H9 (cell line): ENCODE measurements at regions not wholly inside any gene's neighbourhood (a gene's known extent, or its start where the extent isn't known, plus 50 kb on each side); places are given as distances from the start of the nearest gene placed in this dataset.

ENCODE experiments used
- DNase-seq: peaks from one replicate; pipeline ENCODE4 v3.0.0-alpha.2; 2017
- H2AFZ ChIP-seq: one replicate; pipeline ENCODE4 v1.6.1; 2013; ENCODE audit warnings: mild to moderate bottlenecking, low read length, control low read depth, moderate library complexity
- H2AK5ac ChIP-seq: 2 replicates; pipeline ENCODE4 v1.6.1; 2013; ENCODE audit warnings: low read length, control low read depth, mixed read lengths; ENCODE audit not compliant: insufficient read length
- H2BK120ac ChIP-seq: one replicate; pipeline ENCODE4 v1.6.1; 2013; ENCODE audit warnings: low read depth, mild to moderate bottlenecking, low read length, control low read depth, inconsistent platforms; ENCODE audit not compliant: poor library complexity, severe bottlenecking
- H2BK12ac ChIP-seq: 2 replicates; pipeline ENCODE4 v1.6.1; 2013; ENCODE audit warnings: low read length, control low read depth, mixed read lengths, low read depth; ENCODE audit not compliant: insufficient read length
- H2BK15ac ChIP-seq: 2 replicates; pipeline ENCODE4 v1.6.1; 2013; ENCODE audit warnings: low read depth, low read length, control low read depth
- H2BK20ac ChIP-seq: one replicate; pipeline ENCODE4 v1.6.1; 2013; ENCODE audit warnings: low read depth, mild to moderate bottlenecking, low read length, control low read depth, inconsistent platforms; ENCODE audit not compliant: poor library complexity, severe bottlenecking
- H2BK5ac ChIP-seq: 2 replicates; pipeline ENCODE4 v1.6.1; 2013; ENCODE audit warnings: low read length, control low read depth, mixed read lengths; ENCODE audit not compliant: insufficient read length
- H3K14ac ChIP-seq: 2 replicates; pipeline ENCODE4 v1.6.1; 2013; ENCODE audit warnings: low read length, control low read depth; ENCODE audit not compliant: insufficient read depth
- H3K18ac ChIP-seq: 2 replicates; pipeline ENCODE4 v1.6.1; 2013; ENCODE audit warnings: low read depth, mild to moderate bottlenecking, mixed read lengths, low read length, control low read depth; ENCODE audit not compliant: insufficient read length
- H3K23ac ChIP-seq: 2 replicates; pipeline ENCODE4 v1.6.1; 2013; ENCODE audit warnings: low read length, control low read depth, mixed read lengths, low read depth; ENCODE audit not compliant: insufficient read length
- H3K23me2 ChIP-seq: 2 replicates; pipeline ENCODE4 v1.6.1; 2013; ENCODE audit warnings: low read depth, mild to moderate bottlenecking, mixed read lengths, low read length, control low read depth; ENCODE audit not compliant: insufficient read length, poor library complexity, severe bottlenecking
- H3K27ac ChIP-seq: 2 replicates; pipeline ENCODE4 v1.5.1; 2013; ENCODE audit warnings: low read length, control low read depth, mixed read lengths, low read depth; ENCODE audit not compliant: insufficient read length
- H3K27me3 ChIP-seq: 2 replicates; pipeline ENCODE4 v1.6.1; 2013; ENCODE audit warnings: low read length, control low read depth, inconsistent platforms; ENCODE audit not compliant: insufficient read depth
- H3K4ac ChIP-seq: 2 replicates; pipeline ENCODE4 v1.6.1; 2013; ENCODE audit warnings: low read depth, mild to moderate bottlenecking, control low read depth, inconsistent platforms, low read length, moderate library complexity
- H3K4me1 ChIP-seq: 2 replicates; pipeline ENCODE4 v1.6.1; 2013; ENCODE audit warnings: low read length, control low read depth, inconsistent platforms; ENCODE audit not compliant: insufficient read depth
- H3K4me2 ChIP-seq: 2 replicates; pipeline ENCODE4 v1.6.1; 2013; ENCODE audit warnings: low read length, control low read depth, mixed read lengths; ENCODE audit not compliant: insufficient read length, insufficient read depth
- H3K56ac ChIP-seq: 2 replicates; pipeline ENCODE4 v1.6.1; 2013; ENCODE audit warnings: low read depth, mild to moderate bottlenecking, mixed read lengths, low read length, control low read depth; ENCODE audit not compliant: insufficient read length
- H3K79me1 ChIP-seq: 2 replicates; pipeline ENCODE4 v1.6.1; 2013; ENCODE audit warnings: low read depth, mild to moderate bottlenecking, moderate library complexity, low read length, control low read depth, inconsistent platforms; ENCODE audit not compliant: insufficient read depth, poor library complexity, severe bottlenecking
- H3K79me2 ChIP-seq: 2 replicates; pipeline ENCODE4 v1.6.1; 2013; ENCODE audit warnings: low read length, control low read depth, inconsistent platforms; ENCODE audit not compliant: insufficient read depth
- H3K9ac ChIP-seq: 2 replicates; pipeline ENCODE4 v1.6.1; 2013; ENCODE audit warnings: low read length, control low read depth, mixed read lengths; ENCODE audit not compliant: insufficient read length; ENCODE audit errors: extremely low read depth
- H3K9me3 ChIP-seq: one replicate; pipeline ENCODE4 v1.6.1; 2013; ENCODE audit warnings: low read depth, low read length, inconsistent platforms; ENCODE audit not compliant: control insufficient read depth
- H3T11ph ChIP-seq: one replicate; pipeline ENCODE4 v1.6.1; 2013; ENCODE audit warnings: mild to moderate bottlenecking, low read length, control low read depth, inconsistent platforms
- H4K20me1 ChIP-seq: one replicate; pipeline ENCODE4 v1.6.1; 2013; ENCODE audit not compliant: control insufficient read depth, insufficient read length, insufficient read depth
- H4K5ac ChIP-seq: 2 replicates; pipeline ENCODE4 v1.6.1; 2013; ENCODE audit warnings: low read depth, mild to moderate bottlenecking, mixed read lengths, low read length, control low read depth; ENCODE audit not compliant: insufficient read length
- H4K8ac ChIP-seq: replicated peaks from 2 replicates; pipeline ENCODE4 v1.6.1; 2013; ENCODE audit warnings: low read length, control low read depth, mixed read lengths, low read depth; ENCODE audit not compliant: insufficient read length
- H4K91ac ChIP-seq: 2 replicates; pipeline ENCODE4 v1.6.1; 2013; ENCODE audit warnings: low read depth, mild to moderate bottlenecking, moderate library complexity, mixed read lengths, low read length, control low read depth; ENCODE audit not compliant: insufficient read length
- H3K27ac Mint-ChIP-seq, 3 experiments: 2 replicates in 2 of 3; 3 replicates in 1 of 3; pipeline ENCODE4 v1.8.0; 2020 to 2021; ENCODE audit warnings: mixed read lengths in 3 of 3, mild to moderate bottlenecking in 1 of 3, moderate library complexity in 1 of 3
- H3K27me3 Mint-ChIP-seq: 2 replicates; pipeline ENCODE4 v1.8.0; 2021; ENCODE audit warnings: low read depth, mild to moderate bottlenecking, moderate library complexity, mixed read lengths
- H3K36me3 Mint-ChIP-seq, 3 experiments: 2 replicates in 2 of 3; 3 replicates in 1 of 3; pipeline ENCODE4 v1.8.0; 2020 to 2021; ENCODE audit warnings: low read depth in 3 of 3, mixed read lengths in 3 of 3; ENCODE audit not compliant: insufficient read depth in 1 of 3
- H3K4me1 Mint-ChIP-seq, 2 experiments: 2 replicates each; pipeline ENCODE4 v1.8.0; 2020; ENCODE audit warnings: mixed read lengths in 2 of 2
- H3K4me3 Mint-ChIP-seq, 2 experiments: 2 replicates in 1 of 2; 3 replicates in 1 of 2; pipeline ENCODE4 v1.8.0; 2020 to 2021; ENCODE audit warnings: mild to moderate bottlenecking in 2 of 2, mixed read lengths in 2 of 2, moderate library complexity in 1 of 2
- H3K9me3 Mint-ChIP-seq, 2 experiments: 2 replicates in 1 of 2; 3 replicates in 1 of 2; pipeline ENCODE4 v1.8.0; 2020; ENCODE audit warnings: mild to moderate bottlenecking in 2 of 2, mixed read lengths in 2 of 2, moderate library complexity in 1 of 2
- WGBS: extraction: QIAGEN DNeasy Blood & Tissue Kit; methylation state at CpG from one replicate; pipeline ENCODE4 v1.1.7; 2013; ENCODE audit warnings: missing lambda C conversion rate, low lambda C conversion rate, mixed read lengths; ENCODE audit not compliant: insufficient read length; ENCODE audit errors: extremely low coverage; 5-methylcytosine and 5-hydroxymethylcytosine counted together
- TF ChIP-seq, protein P1 (sequence below): fragments of 200-600 bp; sonication (generic); conservative IDR thresholded peaks from 3 replicates; pipeline ENCODE4 v1.8.0; 2021; ENCODE audit warnings: antibody characterized with exemption, mild to moderate bottlenecking

DNA sequence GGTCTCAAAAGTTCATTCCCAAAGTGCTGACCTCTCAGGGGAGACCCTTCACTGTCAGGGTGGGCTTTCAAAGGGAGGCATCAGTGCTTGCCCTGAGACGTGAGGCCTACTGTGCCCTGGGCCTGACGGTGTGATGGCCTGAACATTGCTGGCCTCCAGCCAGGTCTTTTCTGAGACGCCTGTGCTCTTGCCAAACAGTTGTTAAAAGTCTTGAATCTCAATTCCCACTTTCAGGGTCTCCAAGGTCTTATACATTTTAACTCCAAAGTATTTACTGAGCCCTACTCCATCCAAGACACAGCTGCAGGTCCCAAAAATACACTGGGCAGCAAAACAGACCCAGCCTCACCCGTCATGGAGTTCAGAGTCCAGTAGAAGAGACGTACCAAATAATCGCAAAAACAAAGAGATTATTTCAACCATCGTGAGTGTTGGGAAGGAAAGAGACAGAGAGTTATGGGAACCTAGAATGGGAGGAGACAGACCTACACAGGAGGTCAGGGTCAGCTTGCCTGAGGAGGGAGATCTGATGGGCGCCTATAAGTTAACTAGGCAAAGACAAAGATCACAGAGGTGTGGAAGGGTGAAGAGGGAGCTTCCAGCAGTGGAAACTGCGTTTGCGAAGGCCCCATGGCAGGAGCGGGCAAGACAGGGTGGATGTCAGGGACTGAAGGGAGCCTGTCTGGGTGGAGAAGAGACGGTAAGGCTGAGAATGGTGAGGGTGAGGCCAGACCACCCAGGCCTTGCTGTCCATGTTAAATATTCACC, 446.3 kb downstream of the PREX1 start:
- H3K56ac ChIP-seq = no peak overlapping the region
- H3K9me3 ChIP-seq = no peaks in the 10 kb centered on the region
- no peak overlapping the region for H2AFZ ChIP-seq
- H3K27me3 ChIP-seq = no peaks in the 10 kb centered on the region
- Mint-ChIP-seq H3K4me1 (peaks cover 30 to 33% of the 10 kb centered on the region in 2 experiments), H3K27ac (no peak overlapping the region), H3K27me3 (peaks cover 5% of the 10 kb centered on the region), H3K36me3 (no peaks in the 10 kb centered on the region), H3K4me3 (no peak overlapping the region), H3K9me3 (no peaks in the 10 kb centered on the region)
- no peak for DNase-seq
- no peak overlapping the region for H3K18ac ChIP-seq
- no peaks in the 10 kb centered on the region for H3K79me2 ChIP-seq
- H3K4me1 ChIP-seq = no peaks in the 10 kb centered on the region; the same call in 1 of the 2 replicates
- no peaks in the 10 kb centered on the region for H4K20me1 ChIP-seq
- H2BK20ac ChIP-seq = no peak overlapping the region
- H3K4me2 ChIP-seq = no peak overlapping the region
- no peak overlapping the region for H4K8ac ChIP-seq
- H2BK12ac ChIP-seq = no peak overlapping the region
- no peak overlapping the region for H3T11ph ChIP-seq
- H3K23me2 ChIP-seq = no peaks in the 10 kb centered on the region
- no CpG with 5 or more reads among the region's 12 CpGs for WGBS
- no peak overlapping the region for H4K5ac ChIP-seq
- no peak overlapping the region for H3K4ac ChIP-seq
- H2AK5ac ChIP-seq = no peak overlapping the region
- TF ChIP-seq, protein P1, sequence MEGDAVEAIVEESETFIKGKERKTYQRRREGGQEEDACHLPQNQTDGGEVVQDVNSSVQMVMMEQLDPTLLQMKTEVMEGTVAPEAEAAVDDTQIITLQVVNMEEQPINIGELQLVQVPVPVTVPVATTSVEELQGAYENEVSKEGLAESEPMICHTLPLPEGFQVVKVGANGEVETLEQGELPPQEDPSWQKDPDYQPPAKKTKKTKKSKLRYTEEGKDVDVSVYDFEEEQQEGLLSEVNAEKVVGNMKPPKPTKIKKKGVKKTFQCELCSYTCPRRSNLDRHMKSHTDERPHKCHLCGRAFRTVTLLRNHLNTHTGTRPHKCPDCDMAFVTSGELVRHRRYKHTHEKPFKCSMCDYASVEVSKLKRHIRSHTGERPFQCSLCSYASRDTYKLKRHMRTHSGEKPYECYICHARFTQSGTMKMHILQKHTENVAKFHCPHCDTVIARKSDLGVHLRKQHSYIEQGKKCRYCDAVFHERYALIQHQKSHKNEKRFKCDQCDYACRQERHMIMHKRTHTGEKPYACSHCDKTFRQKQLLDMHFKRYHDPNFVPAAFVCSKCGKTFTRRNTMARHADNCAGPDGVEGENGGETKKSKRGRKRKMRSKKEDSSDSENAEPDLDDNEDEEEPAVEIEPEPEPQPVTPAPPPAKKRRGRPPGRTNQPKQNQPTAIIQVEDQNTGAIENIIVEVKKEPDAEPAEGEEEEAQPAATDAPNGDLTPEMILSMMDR = no peak
- H3K79me1 ChIP-seq = no peaks in the 10 kb centered on the region
- H3K23ac ChIP-seq = no peak overlapping the region
- no peak overlapping the region for H3K27ac ChIP-seq
- H2BK5ac ChIP-seq = no peak overlapping the region
- H2BK15ac ChIP-seq = no peak overlapping the region
- no peak overlapping the region for H4K91ac ChIP-seq
- no peak overlapping the region for H2BK120ac ChIP-seq
- no peak overlapping the region for H3K14ac ChIP-seq
- no peak overlapping the region for H3K9ac ChIP-seq
